Liver (tissue), 8 donors: ENCODE measurements at regions not wholly inside any gene's neighbourhood (a gene's known extent, or its start where the extent isn't known, plus 50 kb on each side); places are given as distances from the start of the nearest gene placed in this dataset.

Experiments used
- DNase-seq: peaks from one replicate; pipeline ENCODE4 v3.0.0-alpha.2; 2017; ENCODE audit warnings: low spot score
- H3K27ac ChIP-seq, 2 donors: one replicate each; pipeline ENCODE4 v1.7.0; 2013; ENCODE audit warnings: inconsistent platforms in 2 of 2, low read length in 2 of 2, control low read depth in 1 of 2, low read depth in 1 of 2, mild to moderate bottlenecking in 1 of 2
- H3K27me3 ChIP-seq, 4 donors: one replicate each; pipeline versions ENCODE4 v1.6.1 to v1.7.0; 2013; ENCODE audit warnings: low read length in 3 of 4, inconsistent platforms in 1 of 4, mild to moderate bottlenecking in 1 of 4, moderate library complexity in 1 of 4; ENCODE audit not compliant: control insufficient read depth in 4 of 4, insufficient read depth in 4 of 4
- H3K36me3 ChIP-seq, 4 donors: one replicate each; pipeline versions ENCODE4 v1.6.1 to v1.7.0; 2013; ENCODE audit warnings: low read length in 3 of 4, mild to moderate bottlenecking in 3 of 4, low read depth in 1 of 4, moderate library complexity in 1 of 4; ENCODE audit not compliant: control insufficient read depth in 4 of 4, insufficient read depth in 3 of 4
- H3K4me1 ChIP-seq, 4 donors: one replicate each; pipeline versions ENCODE4 v1.6.1 to v1.7.0; 2013; ENCODE audit warnings: low read length in 3 of 4, mild to moderate bottlenecking in 3 of 4, moderate library complexity in 1 of 4; ENCODE audit not compliant: control insufficient read depth in 4 of 4, insufficient read depth in 4 of 4
- H3K4me3 ChIP-seq, 3 donors: one replicate each; pipeline versions ENCODE4 v1.6.1 to v1.7.0; 2013; ENCODE audit warnings: low read length in 3 of 3, control low read depth in 1 of 3, low read depth in 1 of 3, mild to moderate bottlenecking in 1 of 3
- H3K9ac ChIP-seq, 2 donors: one replicate each; pipeline ENCODE4 v1.7.0; 2013; ENCODE audit warnings: low read length in 2 of 2, mild to moderate bottlenecking in 2 of 2, moderate library complexity in 2 of 2, control low read depth in 1 of 2, low read depth in 1 of 2
- H3K9me3 ChIP-seq, 4 donors: one replicate each; pipeline versions ENCODE4 v1.6.1 to v1.7.0; 2013; ENCODE audit warnings: low read length in 3 of 4; ENCODE audit not compliant: control insufficient read depth in 4 of 4
- ATF3 ChIP-seq: IDR thresholded peaks from 2 replicates; pipeline ENCODE4 v1.6.1; 2016; ENCODE audit warnings: antibody characterized with exemption
- CTCF ChIP-seq: fragments of 150-350 bp; IDR thresholded peaks from 2 replicates; pipeline ENCODE4 v1.5.1; 2017; ENCODE audit warnings: improper control_type of control experiment, low read depth, low read length; ENCODE audit not compliant: missing input control
- EGR1 ChIP-seq, 2 donors: IDR thresholded peaks; 2 replicates each; pipeline ENCODE4 v1.6.1; 2016 to 2018; ENCODE audit warnings: antibody characterized with exemption in 2 of 2, low read depth in 2 of 2
- FOXA2 ChIP-seq: IDR thresholded peaks from 2 replicates; pipeline ENCODE4 v1.6.1; 2016; ENCODE audit warnings: antibody characterized with exemption
- GABPA ChIP-seq, 2 donors: IDR thresholded peaks in 1 of 2; conservative IDR thresholded peaks in 1 of 2; 2 replicates each; pipeline ENCODE4 v1.6.1; 2016; ENCODE audit warnings: antibody characterized with exemption in 2 of 2, mild to moderate bottlenecking in 1 of 2, moderate library complexity in 1 of 2
- JUND ChIP-seq, 2 donors: IDR thresholded peaks; 2 replicates each; pipeline ENCODE4 v1.6.1; 2016; ENCODE audit warnings: antibody characterized with exemption in 2 of 2
- RAD21 ChIP-seq, 2 donors: IDR thresholded peaks; 2 replicates each; pipeline ENCODE4 v1.6.1; 2016; ENCODE audit warnings: antibody characterized with exemption in 2 of 2, mild to moderate bottlenecking in 2 of 2
- SP1 ChIP-seq: IDR thresholded peaks from 2 replicates; pipeline ENCODE4 v1.6.1; 2018; ENCODE audit warnings: antibody characterized with exemption, mild to moderate bottlenecking
- TAF1 ChIP-seq: conservative IDR thresholded peaks from 2 replicates; pipeline ENCODE4 v1.6.1; 2016; ENCODE audit warnings: antibody characterized with exemption, mild to moderate bottlenecking
- WGBS: extraction: QIAGEN DNeasy Blood & Tissue Kit; methylation state at CpG from one replicate; pipeline ENCODE4 v1.1.7; 2013; 5-methylcytosine and 5-hydroxymethylcytosine counted together
- TF ChIP-seq, protein P1 (sequence below): IDR thresholded peaks from 2 replicates; pipeline ENCODE4 v1.6.1; 2016; ENCODE audit warnings: antibody characterized with exemption, mild to moderate bottlenecking
- donor health status: healthy.
- donor health status: healthy.
- donor health status: healthy.
- donor health status: healthy.
- donor health status: healthy.

DNA sequence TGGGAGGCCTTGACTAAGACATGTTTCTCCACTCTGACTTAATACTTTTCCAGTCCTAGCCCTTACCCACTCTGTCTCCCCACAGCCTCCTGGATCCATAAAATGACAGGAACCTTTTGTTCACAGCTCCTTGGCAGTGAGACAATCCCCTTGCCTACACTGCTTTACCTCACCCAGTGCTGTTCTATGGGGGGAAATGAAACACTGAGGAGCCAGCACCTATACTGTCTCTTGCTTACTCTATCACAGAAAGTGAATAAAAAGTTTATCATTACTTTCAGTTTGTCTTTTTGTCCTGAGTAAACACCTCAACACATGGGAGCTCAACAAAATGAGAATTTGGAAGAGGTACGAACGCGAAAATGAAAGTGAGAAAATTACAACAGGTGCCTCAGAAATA lies 127.2 kb upstream of the DAAM1 start:
- no peak overlapping the region for H3K4me3 ChIP-seq

GRCh38 chr14:59063259-59063658 lies 125.2 kb upstream of the DAAM1 start:
- WGBS, result 64% methylated on average over 2 of the region's 2 CpGs
- Histone ChIP-seq H3K4me1 (no peaks in the 10 kb centered on the region), H3K9ac (no peak overlapping the region), H3K36me3 (no peaks in the 10 kb centered on the region), H3K4me3 (no peak overlapping the region), H3K9me3 (peaks cover 0 to 7% (median 1%) of the 10 kb centered on the region in 4 donors), H3K27me3 (no peaks in the 10 kb centered on the region), H3K27ac (no peak overlapping the region)
- DNase-seq, result no peak
- TF ChIP-seq ATF3 (no peak), SP1 (no peak), EGR1 (IDR thresholded peaks at IDR 0.05; ENCODE audit: low read depth in 2 of 2) (no peak), CTCF (no peak), GABPA (IDR thresholded peaks at IDR 0.05 in 1 of 2, conservative IDR thresholded peaks at IDR 0.05 in 1 of 2) (no peak)
- TF ChIP-seq, protein P1, sequence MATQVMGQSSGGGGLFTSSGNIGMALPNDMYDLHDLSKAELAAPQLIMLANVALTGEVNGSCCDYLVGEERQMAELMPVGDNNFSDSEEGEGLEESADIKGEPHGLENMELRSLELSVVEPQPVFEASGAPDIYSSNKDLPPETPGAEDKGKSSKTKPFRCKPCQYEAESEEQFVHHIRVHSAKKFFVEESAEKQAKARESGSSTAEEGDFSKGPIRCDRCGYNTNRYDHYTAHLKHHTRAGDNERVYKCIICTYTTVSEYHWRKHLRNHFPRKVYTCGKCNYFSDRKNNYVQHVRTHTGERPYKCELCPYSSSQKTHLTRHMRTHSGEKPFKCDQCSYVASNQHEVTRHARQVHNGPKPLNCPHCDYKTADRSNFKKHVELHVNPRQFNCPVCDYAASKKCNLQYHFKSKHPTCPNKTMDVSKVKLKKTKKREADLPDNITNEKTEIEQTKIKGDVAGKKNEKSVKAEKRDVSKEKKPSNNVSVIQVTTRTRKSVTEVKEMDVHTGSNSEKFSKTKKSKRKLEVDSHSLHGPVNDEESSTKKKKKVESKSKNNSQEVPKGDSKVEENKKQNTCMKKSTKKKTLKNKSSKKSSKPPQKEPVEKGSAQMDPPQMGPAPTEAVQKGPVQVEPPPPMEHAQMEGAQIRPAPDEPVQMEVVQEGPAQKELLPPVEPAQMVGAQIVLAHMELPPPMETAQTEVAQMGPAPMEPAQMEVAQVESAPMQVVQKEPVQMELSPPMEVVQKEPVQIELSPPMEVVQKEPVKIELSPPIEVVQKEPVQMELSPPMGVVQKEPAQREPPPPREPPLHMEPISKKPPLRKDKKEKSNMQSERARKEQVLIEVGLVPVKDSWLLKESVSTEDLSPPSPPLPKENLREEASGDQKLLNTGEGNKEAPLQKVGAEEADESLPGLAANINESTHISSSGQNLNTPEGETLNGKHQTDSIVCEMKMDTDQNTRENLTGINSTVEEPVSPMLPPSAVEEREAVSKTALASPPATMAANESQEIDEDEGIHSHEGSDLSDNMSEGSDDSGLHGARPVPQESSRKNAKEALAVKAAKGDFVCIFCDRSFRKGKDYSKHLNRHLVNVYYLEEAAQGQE, result no peak

More for the DNA sequence above, 127.2 kb upstream of the DAAM1 start:
- 61% methylated on average over 3 of the region's 3 CpGs for WGBS
- Histone ChIP-seq H3K27me3 (no peaks in the 10 kb centered on the region), H3K4me1 (no peaks in the 10 kb centered on the region), H3K9me3 (peaks cover 0 to 7% (median 1%) of the 10 kb centered on the region in 4 donors), H3K36me3 (no peaks in the 10 kb centered on the region), H3K9ac (no peak overlapping the region), H3K27ac (no peak overlapping the region)
- no peak for DNase-seq
- no peak for TF ChIP-seq FOXA2
- no peak for TF ChIP-seq TAF1
- no peak for TF ChIP-seq RAD21 (IDR thresholded peaks at IDR 0.05)
- no peak for TF ChIP-seq JUND (IDR thresholded peaks at IDR 0.05)
- no peak for TF ChIP-seq CTCF
- TF ChIP-seq, protein P1, result no peak
